ENCODE measurements at regions not wholly inside any gene's neighbourhood (a gene's known extent, or its start where the extent isn't known, plus 50 kb on each side); places are given as distances from the start of the nearest gene placed in this dataset.

- no peak for DNase-seq (ENCODE audit: low spot score)
- no peak for TF ChIP-seq CTCF (IDR thresholded peaks at IDR 0.05)
- no peak overlapping the region for H3K27ac Mint-ChIP-seq (ENCODE audit: unreplicated experiment)
- no peak overlapping the region for H3K4me3 Mint-ChIP-seq (ENCODE audit: unreplicated experiment)
- no peaks in the 10 kb centered on the region for H3K27me3 Mint-ChIP-seq (ENCODE audit: low read depth)
- H3K36me3 Mint-ChIP-seq (ENCODE audit: low read depth): no peaks in the 10 kb centered on the region
- no peaks in the 10 kb centered on the region for H3K4me1 Mint-ChIP-seq (ENCODE audit: low read depth)
- no peaks in the 10 kb centered on the region for H3K9me3 Mint-ChIP-seq (ENCODE audit: low read depth)
Measured at GRCh38 chr6:165091121-165091785, 218.2 kb downstream of the C6orf118 start.

- TF ChIP-seq CTCF (IDR thresholded peaks at IDR 0.05): no peak
- Mint-ChIP-seq H3K27ac (ENCODE audit: unreplicated experiment) (no peak overlapping the region), H3K4me1 (ENCODE audit: low read depth) (no peaks in the 10 kb centered on the region), H3K27me3 (ENCODE audit: low read depth) (no peaks in the 10 kb centered on the region), H3K36me3 (ENCODE audit: low read depth) (no peaks in the 10 kb centered on the region), H3K4me3 (ENCODE audit: unreplicated experiment) (no peak overlapping the region), H3K9me3 (ENCODE audit: low read depth) (no peaks in the 10 kb centered on the region)
- no peak for DNase-seq (ENCODE audit: low spot score)
Measured at GRCh38 chr6:165090242-165090641, 219.2 kb downstream of the C6orf118 start.

- H3K4me1 Mint-ChIP-seq (ENCODE audit: low read depth): no peaks in the 10 kb centered on the region
Measured at GRCh38 chr6:165086814-165087213, 222.6 kb downstream of the C6orf118 start.

GRCh38 chr6:165082636-165083035 lies 226.8 kb downstream of the C6orf118 start:
- no peak for DNase-seq (ENCODE audit: low spot score)
- no peaks in the 10 kb centered on the region for H3K9me3 Mint-ChIP-seq (ENCODE audit: low read depth)
- no peak overlapping the region for H3K27ac Mint-ChIP-seq (ENCODE audit: unreplicated experiment)
- TF ChIP-seq CTCF (IDR thresholded peaks at IDR 0.05): no peak
- H3K27me3 Mint-ChIP-seq (ENCODE audit: low read depth): no peaks in the 10 kb centered on the region
- H3K4me1 Mint-ChIP-seq (ENCODE audit: low read depth): no peaks in the 10 kb centered on the region
- no peak overlapping the region for H3K4me3 Mint-ChIP-seq (ENCODE audit: unreplicated experiment)
- H3K36me3 Mint-ChIP-seq (ENCODE audit: low read depth): no peaks in the 10 kb centered on the region

More at GRCh38 chr6:165086814-165087213, 222.6 kb downstream of the C6orf118 start:
- no peak overlapping the region for H3K4me3 Mint-ChIP-seq (ENCODE audit: unreplicated experiment)
- H3K9me3 Mint-ChIP-seq (ENCODE audit: low read depth): no peaks in the 10 kb centered on the region
- no peak for DNase-seq (ENCODE audit: low spot score)
- no peak for TF ChIP-seq CTCF (IDR thresholded peaks at IDR 0.05)
- H3K27me3 Mint-ChIP-seq (ENCODE audit: low read depth): no peaks in the 10 kb centered on the region
- H3K36me3 Mint-ChIP-seq (ENCODE audit: low read depth): no peaks in the 10 kb centered on the region
- H3K27ac Mint-ChIP-seq (ENCODE audit: unreplicated experiment): no peak overlapping the region

GRCh38 chr6:165081944-165082532 lies 227.4 kb downstream of the C6orf118 start:
- Mint-ChIP-seq H3K4me1 (ENCODE audit: low read depth) (no peaks in the 10 kb centered on the region), H3K9me3 (ENCODE audit: low read depth) (no peaks in the 10 kb centered on the region), H3K4me3 (ENCODE audit: unreplicated experiment) (no peak overlapping the region), H3K27me3 (ENCODE audit: low read depth) (no peaks in the 10 kb centered on the region), H3K27ac (ENCODE audit: unreplicated experiment) (no peak overlapping the region), H3K36me3 (ENCODE audit: low read depth) (no peaks in the 10 kb centered on the region)
- DNase-seq (ENCODE audit: low spot score): no peak
- no peak for TF ChIP-seq CTCF (IDR thresholded peaks at IDR 0.05)
